ENCODE measurements at regions not wholly inside any gene's neighbourhood (a gene's known extent, or its start where the extent isn't known, plus 50 kb on each side); places are given as distances from the start of the nearest gene placed in this dataset.

GRCh38 chr5:143488381-143488780 lies 84.9 kb upstream of the NR3C1 start:
- no peak for DNase-seq

GRCh38 chr5:143484601-143485000 lies 81.1 kb upstream of the NR3C1 start:
- no peak for DNase-seq

GRCh38 chr5:143481697-143482531 lies 78.4 kb upstream of the NR3C1 start:
- DNase-seq = no peak

GRCh38 chr5:143480001-143480400 lies 76.5 kb upstream of the NR3C1 start:
- no peak for DNase-seq

- DNase-seq = no peak
Measured at GRCh38 chr5:143479394-143479793, 75.9 kb upstream of the NR3C1 start.

- no peak for DNase-seq
Measured at GRCh38 chr5:143476601-143477211, 73.2 kb upstream of the NR3C1 start.

- no peak for DNase-seq
Measured at GRCh38 chr5:143474616-143475015, 71.1 kb upstream of the NR3C1 start.

- no peak for DNase-seq
Measured at GRCh38 chr5:143473481-143473880, 70.0 kb upstream of the NR3C1 start.

- DNase-seq = no peak
Measured at GRCh38 chr5:143472576-143472975, 69.1 kb upstream of the NR3C1 start.

GRCh38 chr5:143471666-143472464 lies 68.4 kb upstream of the NR3C1 start:
- DNase-seq = no peak

GRCh38 chr5:143471041-143471509 lies 67.6 kb upstream of the NR3C1 start:
- DNase-seq = no peak

- no peak for DNase-seq
Measured at GRCh38 chr5:143470120-143470519, 66.6 kb upstream of the NR3C1 start.

- DNase-seq = no peak
Measured at GRCh38 chr5:143469125-143469524, 65.6 kb upstream of the NR3C1 start.

GRCh38 chr5:143466632-143467031 lies 63.1 kb upstream of the NR3C1 start:
- DNase-seq = no peak

GRCh38 chr5:143464723-143465490 lies 61.4 kb upstream of the NR3C1 start:
- DNase-seq = no peak

- no peak for DNase-seq
Measured at GRCh38 chr5:143462431-143462830, 58.9 kb upstream of the NR3C1 start.

- no peak for DNase-seq
Measured at GRCh38 chr5:143459433-143459832, 55.9 kb upstream of the NR3C1 start.

GRCh38 chr5:143456952-143457547 lies 53.6 kb upstream of the NR3C1 start:
- DNase-seq = no peak

- DNase-seq = no peak
Measured at GRCh38 chr5:143454936-143455516, 51.5 kb upstream of the NR3C1 start.

GRCh38 chr5:143453720-143454119 lies 50.2 kb upstream of the NR3C1 start:
- DNase-seq = no peak

Measured in NCI-H748 treated with DMSO at 0.1 percent for 48 hours (cell line).